Liver (tissue), 3 donors: ENCODE measurements at regions not wholly inside any gene's neighbourhood (a gene's known extent, or its start where the extent isn't known, plus 50 kb on each side); places are given as distances from the start of the nearest gene placed in this dataset.

Experiments
- EGR1 ChIP-seq, 2 donors: IDR thresholded peaks; 2 replicates each; pipeline ENCODE4 v1.6.1; 2016 to 2018; ENCODE audit warnings: antibody characterized with exemption in 2 of 2, low read depth in 2 of 2
- GABPA ChIP-seq, 2 donors: IDR thresholded peaks in 1 of 2; conservative IDR thresholded peaks in 1 of 2; 2 replicates each; pipeline ENCODE4 v1.6.1; 2016; ENCODE audit warnings: antibody characterized with exemption in 2 of 2, mild to moderate bottlenecking in 1 of 2, moderate library complexity in 1 of 2
- JUND ChIP-seq, 2 donors: IDR thresholded peaks; 2 replicates each; pipeline ENCODE4 v1.6.1; 2016; ENCODE audit warnings: antibody characterized with exemption in 2 of 2
- RXRA ChIP-seq, 2 donors: IDR thresholded peaks; 2 replicates each; pipeline ENCODE4 v1.6.1; 2017 to 2018; ENCODE audit warnings: antibody characterized with exemption in 2 of 2, mild to moderate bottlenecking in 1 of 2
- SP1 ChIP-seq: IDR thresholded peaks from 2 replicates; pipeline ENCODE4 v1.6.1; 2018; ENCODE audit warnings: antibody characterized with exemption, mild to moderate bottlenecking
- TAF1 ChIP-seq: conservative IDR thresholded peaks from 2 replicates; pipeline ENCODE4 v1.6.1; 2016; ENCODE audit warnings: antibody characterized with exemption, mild to moderate bottlenecking
- YY1 ChIP-seq: IDR thresholded peaks from 2 replicates; pipeline ENCODE4 v1.6.1; 2016; ENCODE audit warnings: antibody characterized with exemption, mild to moderate bottlenecking
- TF ChIP-seq, protein P1 (sequence below): fragments of 150-350 bp; IDR thresholded peaks from 2 replicates; pipeline ENCODE4 v1.5.1; 2017; ENCODE audit warnings: improper control_type of control experiment, low read depth, low read length; ENCODE audit not compliant: missing input control
- TF ChIP-seq, protein P2 (sequence below): IDR thresholded peaks from 2 replicates; pipeline ENCODE4 v1.6.1; 2016; ENCODE audit warnings: antibody characterized with exemption, mild to moderate bottlenecking
- TF ChIP-seq, protein P3 (sequence below): IDR thresholded peaks from 2 replicates; pipeline ENCODE4 v1.6.1; 2016; ENCODE audit warnings: antibody characterized with exemption
- donor health status: healthy.
- donor health status: healthy.

DNA sequence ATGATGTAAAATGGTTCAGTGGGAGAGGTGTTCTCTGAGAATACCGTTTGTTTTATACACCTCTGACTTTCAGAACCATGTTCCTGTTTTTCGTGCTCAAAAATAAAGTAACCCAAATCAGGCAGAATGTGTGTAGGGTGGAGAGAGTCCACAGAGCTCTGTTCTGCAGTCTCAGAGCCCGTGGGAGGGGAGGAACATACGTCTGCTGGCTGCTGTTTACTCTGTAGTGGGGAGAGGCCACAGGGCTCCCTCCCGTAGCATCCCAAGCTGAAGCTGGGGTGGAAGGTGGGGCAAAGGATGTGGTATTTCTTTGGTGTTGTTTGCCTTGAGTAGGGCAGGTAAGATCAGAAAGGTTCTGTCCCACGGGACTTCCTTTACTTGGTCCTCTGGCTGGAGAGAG, 348.5 kb downstream of the DNAH5 start:
- TF ChIP-seq, protein P1, sequence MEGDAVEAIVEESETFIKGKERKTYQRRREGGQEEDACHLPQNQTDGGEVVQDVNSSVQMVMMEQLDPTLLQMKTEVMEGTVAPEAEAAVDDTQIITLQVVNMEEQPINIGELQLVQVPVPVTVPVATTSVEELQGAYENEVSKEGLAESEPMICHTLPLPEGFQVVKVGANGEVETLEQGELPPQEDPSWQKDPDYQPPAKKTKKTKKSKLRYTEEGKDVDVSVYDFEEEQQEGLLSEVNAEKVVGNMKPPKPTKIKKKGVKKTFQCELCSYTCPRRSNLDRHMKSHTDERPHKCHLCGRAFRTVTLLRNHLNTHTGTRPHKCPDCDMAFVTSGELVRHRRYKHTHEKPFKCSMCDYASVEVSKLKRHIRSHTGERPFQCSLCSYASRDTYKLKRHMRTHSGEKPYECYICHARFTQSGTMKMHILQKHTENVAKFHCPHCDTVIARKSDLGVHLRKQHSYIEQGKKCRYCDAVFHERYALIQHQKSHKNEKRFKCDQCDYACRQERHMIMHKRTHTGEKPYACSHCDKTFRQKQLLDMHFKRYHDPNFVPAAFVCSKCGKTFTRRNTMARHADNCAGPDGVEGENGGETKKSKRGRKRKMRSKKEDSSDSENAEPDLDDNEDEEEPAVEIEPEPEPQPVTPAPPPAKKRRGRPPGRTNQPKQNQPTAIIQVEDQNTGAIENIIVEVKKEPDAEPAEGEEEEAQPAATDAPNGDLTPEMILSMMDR: no peak
- TF ChIP-seq RXRA (IDR thresholded peaks at IDR 0.05) (no peak), TAF1 (no peak), GABPA (IDR thresholded peaks at IDR 0.05 in 1 of 2, conservative IDR thresholded peaks at IDR 0.05 in 1 of 2) (no peak), YY1 (no peak), SP1 (no peak), EGR1 (IDR thresholded peaks at IDR 0.05; ENCODE audit: low read depth in 2 of 2) (no peak), JUND (IDR thresholded peaks at IDR 0.05) (no peak)
- TF ChIP-seq, protein P2, sequence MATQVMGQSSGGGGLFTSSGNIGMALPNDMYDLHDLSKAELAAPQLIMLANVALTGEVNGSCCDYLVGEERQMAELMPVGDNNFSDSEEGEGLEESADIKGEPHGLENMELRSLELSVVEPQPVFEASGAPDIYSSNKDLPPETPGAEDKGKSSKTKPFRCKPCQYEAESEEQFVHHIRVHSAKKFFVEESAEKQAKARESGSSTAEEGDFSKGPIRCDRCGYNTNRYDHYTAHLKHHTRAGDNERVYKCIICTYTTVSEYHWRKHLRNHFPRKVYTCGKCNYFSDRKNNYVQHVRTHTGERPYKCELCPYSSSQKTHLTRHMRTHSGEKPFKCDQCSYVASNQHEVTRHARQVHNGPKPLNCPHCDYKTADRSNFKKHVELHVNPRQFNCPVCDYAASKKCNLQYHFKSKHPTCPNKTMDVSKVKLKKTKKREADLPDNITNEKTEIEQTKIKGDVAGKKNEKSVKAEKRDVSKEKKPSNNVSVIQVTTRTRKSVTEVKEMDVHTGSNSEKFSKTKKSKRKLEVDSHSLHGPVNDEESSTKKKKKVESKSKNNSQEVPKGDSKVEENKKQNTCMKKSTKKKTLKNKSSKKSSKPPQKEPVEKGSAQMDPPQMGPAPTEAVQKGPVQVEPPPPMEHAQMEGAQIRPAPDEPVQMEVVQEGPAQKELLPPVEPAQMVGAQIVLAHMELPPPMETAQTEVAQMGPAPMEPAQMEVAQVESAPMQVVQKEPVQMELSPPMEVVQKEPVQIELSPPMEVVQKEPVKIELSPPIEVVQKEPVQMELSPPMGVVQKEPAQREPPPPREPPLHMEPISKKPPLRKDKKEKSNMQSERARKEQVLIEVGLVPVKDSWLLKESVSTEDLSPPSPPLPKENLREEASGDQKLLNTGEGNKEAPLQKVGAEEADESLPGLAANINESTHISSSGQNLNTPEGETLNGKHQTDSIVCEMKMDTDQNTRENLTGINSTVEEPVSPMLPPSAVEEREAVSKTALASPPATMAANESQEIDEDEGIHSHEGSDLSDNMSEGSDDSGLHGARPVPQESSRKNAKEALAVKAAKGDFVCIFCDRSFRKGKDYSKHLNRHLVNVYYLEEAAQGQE: no peak
- TF ChIP-seq, protein P3, sequence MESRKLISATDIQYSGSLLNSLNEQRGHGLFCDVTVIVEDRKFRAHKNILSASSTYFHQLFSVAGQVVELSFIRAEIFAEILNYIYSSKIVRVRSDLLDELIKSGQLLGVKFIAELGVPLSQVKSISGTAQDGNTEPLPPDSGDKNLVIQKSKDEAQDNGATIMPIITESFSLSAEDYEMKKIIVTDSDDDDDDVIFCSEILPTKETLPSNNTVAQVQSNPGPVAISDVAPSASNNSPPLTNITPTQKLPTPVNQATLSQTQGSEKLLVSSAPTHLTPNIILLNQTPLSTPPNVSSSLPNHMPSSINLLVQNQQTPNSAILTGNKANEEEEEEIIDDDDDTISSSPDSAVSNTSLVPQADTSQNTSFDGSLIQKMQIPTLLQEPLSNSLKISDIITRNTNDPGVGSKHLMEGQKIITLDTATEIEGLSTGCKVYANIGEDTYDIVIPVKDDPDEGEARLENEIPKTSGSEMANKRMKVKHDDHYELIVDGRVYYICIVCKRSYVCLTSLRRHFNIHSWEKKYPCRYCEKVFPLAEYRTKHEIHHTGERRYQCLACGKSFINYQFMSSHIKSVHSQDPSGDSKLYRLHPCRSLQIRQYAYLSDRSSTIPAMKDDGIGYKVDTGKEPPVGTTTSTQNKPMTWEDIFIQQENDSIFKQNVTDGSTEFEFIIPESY: no peak
